Parathyroid adenoma (tissue), 2 donors: ENCODE measurements at regions not wholly inside any gene's neighbourhood (a gene's known extent, or its start where the extent isn't known, plus 50 kb on each side); places are given as distances from the start of the nearest gene placed in this dataset.

Experiments
- H2AFZ ChIP-seq: fragments of 300-600 bp; sonication (generic); one replicate; pipeline ENCODE4 v1.7.0; 2017; ENCODE audit warnings: antibody characterized with exemption, mild to moderate bottlenecking
- H3K27ac ChIP-seq: fragments of 300-600 bp; sonication (generic); one replicate; pipeline ENCODE4 v1.7.0; 2017
- H3K27me3 ChIP-seq: fragments of 300-600 bp; sonication (generic); one replicate; pipeline ENCODE4 v1.7.0; 2017; ENCODE audit warnings: low read length; ENCODE audit not compliant: control insufficient read depth, insufficient read depth
- H3K36me3 ChIP-seq: fragments of 300-600 bp; sonication (generic); one replicate; pipeline ENCODE4 v1.7.0; 2017; ENCODE audit warnings: low read length; ENCODE audit not compliant: control insufficient read depth, insufficient read depth
- H3K4me1 ChIP-seq: fragments of 300-600 bp; sonication (generic); one replicate; pipeline ENCODE4 v1.7.0; 2017; ENCODE audit warnings: control low read depth
- H3K4me2 ChIP-seq: fragments of 300-600 bp; sonication (generic); one replicate; pipeline ENCODE4 v1.7.0; 2017; ENCODE audit warnings: low read length
- H3K4me3 ChIP-seq: fragments of 300-600 bp; sonication (generic); one replicate; pipeline ENCODE4 v1.7.0; 2017; ENCODE audit warnings: low read depth, low read length
- H3K79me2 ChIP-seq: fragments of 300-600 bp; sonication (generic); one replicate; pipeline ENCODE4 v1.7.0; 2017; ENCODE audit warnings: control low read depth
- H3K9ac ChIP-seq: fragments of 300-600 bp; sonication (generic); one replicate; pipeline ENCODE4 v1.7.0; 2017; ENCODE audit warnings: mild to moderate bottlenecking
- H3K9me3 ChIP-seq: fragments of 300-600 bp; sonication (generic); one replicate; pipeline ENCODE4 v1.7.0; 2017; ENCODE audit warnings: low read length; ENCODE audit not compliant: control insufficient read depth
- CTCF ChIP-seq: fragments of 300-600 bp; sonication (generic); IDR thresholded peaks from one replicate; pipeline ENCODE4 v1.7.0; 2017; ENCODE audit warnings: antibody characterized with exemption, mild to moderate bottlenecking
- donor health status: primary hyperparathyroidism.

GRCh38 chr4:181670506-181670905 lies 572.7 kb upstream of the TENM3 start:
- H3K36me3 ChIP-seq = no peaks in the 10 kb centered on the region
- no peaks in the 10 kb centered on the region for H3K9me3 ChIP-seq
- H2AFZ ChIP-seq = no peak overlapping the region
- no peak overlapping the region for H3K9ac ChIP-seq
- no peaks in the 10 kb centered on the region for H3K4me1 ChIP-seq
- no peaks in the 10 kb centered on the region for H3K27me3 ChIP-seq
- no peak overlapping the region for H3K4me2 ChIP-seq
- no peaks in the 10 kb centered on the region for H3K79me2 ChIP-seq
- H3K4me3 ChIP-seq = no peak overlapping the region
- no peak for TF ChIP-seq CTCF
- H3K27ac ChIP-seq = no peak overlapping the region

GRCh38 chr4:181671672-181672071 lies 571.5 kb upstream of the TENM3 start:
- no peak overlapping the region for H3K27ac ChIP-seq
- H3K36me3 ChIP-seq = no peaks in the 10 kb centered on the region
- no peaks in the 10 kb centered on the region for H3K27me3 ChIP-seq

GRCh38 chr4:181672751-181673150 lies 570.5 kb upstream of the TENM3 start:
- no peak overlapping the region for H3K27ac ChIP-seq
- H3K27me3 ChIP-seq = no peaks in the 10 kb centered on the region

More at GRCh38 chr4:181671672-181672071, 571.5 kb upstream of the TENM3 start:
- no peak overlapping the region for H2AFZ ChIP-seq
- no peak for TF ChIP-seq CTCF
- no peak overlapping the region for H3K9ac ChIP-seq
- H3K79me2 ChIP-seq = no peaks in the 10 kb centered on the region
- H3K9me3 ChIP-seq = no peaks in the 10 kb centered on the region
- no peaks in the 10 kb centered on the region for H3K4me1 ChIP-seq
- H3K4me3 ChIP-seq = no peak overlapping the region
- no peak overlapping the region for H3K4me2 ChIP-seq

GRCh38 chr4:181674315-181674875 lies 568.8 kb upstream of the TENM3 start:
- Histone ChIP-seq H3K9me3 (no peaks in the 10 kb centered on the region), H3K4me3 (no peak overlapping the region), H2AFZ (no peak overlapping the region), H3K4me2 (no peak overlapping the region), H3K27me3 (no peaks in the 10 kb centered on the region), H3K27ac (no peak overlapping the region), H3K9ac (no peak overlapping the region), H3K36me3 (no peaks in the 10 kb centered on the region), H3K79me2 (no peaks in the 10 kb centered on the region), H3K4me1 (no peaks in the 10 kb centered on the region)
- no peak for TF ChIP-seq CTCF

More at GRCh38 chr4:181672751-181673150, 570.5 kb upstream of the TENM3 start:
- no peak overlapping the region for H2AFZ ChIP-seq
- no peaks in the 10 kb centered on the region for H3K36me3 ChIP-seq
- no peak overlapping the region for H3K9ac ChIP-seq
- no peaks in the 10 kb centered on the region for H3K9me3 ChIP-seq
- no peak for TF ChIP-seq CTCF
- no peak overlapping the region for H3K4me3 ChIP-seq
- no peaks in the 10 kb centered on the region for H3K4me1 ChIP-seq
- no peaks in the 10 kb centered on the region for H3K79me2 ChIP-seq
- H3K4me2 ChIP-seq = no peak overlapping the region

- H3K36me3 ChIP-seq = no peaks in the 10 kb centered on the region
- no peaks in the 10 kb centered on the region for H3K79me2 ChIP-seq
- no peak for TF ChIP-seq CTCF
- H3K27ac ChIP-seq = no peak overlapping the region
- no peak overlapping the region for H3K4me3 ChIP-seq
- H2AFZ ChIP-seq = no peak overlapping the region
- no peaks in the 10 kb centered on the region for H3K4me1 ChIP-seq
- no peaks in the 10 kb centered on the region for H3K9me3 ChIP-seq
- H3K4me2 ChIP-seq = no peak overlapping the region
- H3K9ac ChIP-seq = no peak overlapping the region
- H3K27me3 ChIP-seq = no peaks in the 10 kb centered on the region
Measured at GRCh38 chr4:181676546-181676945, 566.7 kb upstream of the TENM3 start.
